HG02623 (cell line): ENCODE measurements at regions not wholly inside any gene's neighbourhood (a gene's known extent, or its start where the extent isn't known, plus 50 kb on each side); places are given as distances from the start of the nearest gene placed in this dataset.
"Not testable (repeated sequence)": the region's sequence is repeated elsewhere in the genome, so short reads cannot be mapped to it uniquely, and the experiment has no call there.

Experiments used
- ATAC-seq: cut with Tn5 transposase; IDR thresholded peaks from one replicate; pipeline ENCODE4 v1.9.1; 2021; ENCODE audit warnings: moderate library complexity; ENCODE audit not compliant: unreplicated experiment

DNA sequence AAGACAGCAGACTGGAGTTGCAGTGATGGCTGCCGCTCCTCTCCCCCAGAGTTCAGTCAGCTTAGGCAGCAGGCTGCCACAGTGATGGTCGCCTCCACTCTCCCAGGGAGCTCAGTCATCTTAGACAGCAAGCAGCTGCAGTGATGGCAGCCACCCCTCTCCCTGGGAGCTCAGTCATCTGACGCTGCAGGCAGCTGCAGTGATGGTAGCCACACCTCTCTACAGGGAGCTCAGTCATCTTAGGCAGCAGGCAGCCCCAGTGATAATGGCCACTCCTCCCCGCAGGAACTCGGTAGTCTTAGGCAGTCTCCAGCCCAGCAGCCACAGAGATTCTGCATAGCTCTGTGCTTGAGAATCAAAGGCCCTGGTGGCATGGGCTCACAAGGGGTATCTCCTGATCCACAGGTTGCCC lies 582.7 kb downstream of the DTWD2 start:
- no peak for ATAC-seq

DNA sequence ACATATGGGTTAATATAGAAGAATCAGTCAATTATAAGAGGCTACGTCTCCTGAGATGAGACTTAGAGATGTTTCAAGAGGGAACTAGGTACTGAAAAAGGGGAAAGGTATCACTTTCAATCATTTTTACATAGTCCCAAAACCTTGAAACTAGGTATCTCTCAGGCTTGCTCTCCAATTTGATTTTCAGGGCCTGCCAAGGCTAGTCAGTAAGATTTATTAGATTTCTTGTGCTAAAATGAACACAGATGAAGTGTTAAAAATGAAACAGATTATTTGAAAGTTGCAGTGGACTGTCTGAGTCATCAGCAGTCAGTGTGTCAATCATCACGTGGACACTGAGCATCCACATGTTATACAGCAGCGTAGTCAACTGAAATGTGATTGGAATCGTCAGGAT lies 591.1 kb downstream of the DTWD2 start:
- no peak for ATAC-seq

DNA sequence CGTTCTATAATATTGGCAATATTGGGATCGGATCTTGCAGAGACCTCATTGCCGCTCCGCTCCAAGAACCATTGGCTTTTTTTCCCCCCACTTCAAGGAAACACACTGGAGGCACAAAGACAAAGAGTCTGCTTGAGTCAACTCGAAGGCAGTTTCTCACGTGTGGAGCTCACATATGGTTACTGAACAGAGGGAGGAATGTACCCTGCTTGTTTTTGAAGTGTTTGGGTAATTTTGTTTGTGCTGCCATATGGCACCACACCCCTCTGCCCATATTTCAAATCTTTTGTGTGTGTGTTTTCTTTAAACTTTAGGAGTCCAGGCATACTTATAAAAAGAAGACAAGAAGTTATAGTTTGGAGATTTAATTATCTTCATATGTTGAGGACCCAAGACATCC lies 595.9 kb downstream of the DTWD2 start:
- ATAC-seq: no peak

DNA sequence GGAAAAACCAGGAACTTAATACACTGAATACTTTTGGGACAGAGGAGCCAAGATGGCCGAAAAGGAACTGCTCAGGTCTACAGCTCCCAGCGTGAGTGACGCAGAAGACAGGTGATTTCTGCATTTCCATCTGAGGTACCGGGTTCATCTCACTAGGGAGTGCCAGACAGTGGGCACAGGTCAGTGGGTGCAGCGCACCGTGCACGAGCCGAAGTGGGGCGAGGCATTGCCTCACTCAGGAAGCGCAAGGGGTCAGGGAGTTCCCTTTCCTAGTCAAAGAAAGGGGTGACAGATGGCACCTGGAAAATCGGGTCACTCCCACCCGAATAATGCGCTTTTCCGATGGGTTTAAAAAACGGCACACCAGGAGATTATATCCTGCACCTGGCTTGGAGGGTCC lies 605.4 kb downstream of the DTWD2 start:
- not testable (repeated sequence) for ATAC-seq

DNA sequence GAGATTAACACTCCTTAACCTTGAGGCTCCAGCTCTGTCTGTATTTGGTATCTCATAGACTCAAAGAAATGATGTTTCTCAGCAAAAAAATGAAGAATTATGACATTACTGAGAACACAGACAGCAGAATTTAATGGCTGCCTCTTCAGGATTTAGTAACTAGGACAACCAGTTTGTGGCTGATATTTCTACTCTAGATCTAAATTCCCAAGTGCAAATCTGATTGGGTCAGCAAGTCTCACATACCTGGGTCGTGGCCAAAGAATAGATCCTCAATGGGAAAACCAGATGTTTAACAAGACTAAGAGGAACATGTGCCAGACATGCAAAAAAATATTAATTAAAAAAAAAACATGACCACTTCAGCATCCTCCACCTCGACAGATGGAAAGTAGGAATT lies 608.9 kb downstream of the DTWD2 start:
- ATAC-seq: no peak

DNA sequence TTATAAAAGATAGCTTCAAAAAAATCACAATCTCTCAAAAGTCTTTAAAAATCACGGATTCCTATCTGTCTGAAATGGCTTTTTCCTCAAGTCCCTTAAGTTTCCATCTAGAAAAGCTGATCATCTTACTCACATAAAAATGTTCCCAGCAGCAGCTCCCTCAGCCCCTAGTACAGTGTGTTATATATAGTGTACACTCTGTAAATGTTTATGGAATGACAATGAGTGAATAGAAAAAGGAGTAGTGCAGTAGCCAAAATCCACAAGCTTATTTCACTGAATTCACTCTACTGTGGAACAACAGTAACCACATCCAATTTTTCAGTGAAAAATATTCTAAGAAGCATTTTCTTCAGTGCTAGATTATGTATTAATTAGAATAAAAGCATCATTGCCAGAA lies 609.4 kb downstream of the DTWD2 start:
- ATAC-seq: no peak

DNA sequence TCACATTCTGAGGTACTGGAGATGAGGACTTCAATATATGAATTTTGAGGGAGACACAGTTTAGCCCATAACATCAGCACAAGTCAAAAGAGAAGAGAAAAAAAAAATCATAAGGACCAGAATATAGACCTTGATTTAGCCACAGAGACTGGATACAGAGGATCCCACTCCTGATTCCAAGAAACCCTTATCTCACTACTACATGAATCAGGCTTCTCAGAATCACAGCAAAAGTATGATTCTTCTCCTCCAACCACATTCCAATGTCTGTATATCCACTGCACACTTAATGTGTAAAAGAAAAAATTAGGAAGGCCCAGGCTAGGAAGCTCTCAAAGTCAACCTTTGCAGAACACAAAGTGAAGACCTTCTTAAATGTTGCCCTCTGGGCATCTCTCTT lies 610.9 kb downstream of the DTWD2 start:
- no peak for ATAC-seq

DNA sequence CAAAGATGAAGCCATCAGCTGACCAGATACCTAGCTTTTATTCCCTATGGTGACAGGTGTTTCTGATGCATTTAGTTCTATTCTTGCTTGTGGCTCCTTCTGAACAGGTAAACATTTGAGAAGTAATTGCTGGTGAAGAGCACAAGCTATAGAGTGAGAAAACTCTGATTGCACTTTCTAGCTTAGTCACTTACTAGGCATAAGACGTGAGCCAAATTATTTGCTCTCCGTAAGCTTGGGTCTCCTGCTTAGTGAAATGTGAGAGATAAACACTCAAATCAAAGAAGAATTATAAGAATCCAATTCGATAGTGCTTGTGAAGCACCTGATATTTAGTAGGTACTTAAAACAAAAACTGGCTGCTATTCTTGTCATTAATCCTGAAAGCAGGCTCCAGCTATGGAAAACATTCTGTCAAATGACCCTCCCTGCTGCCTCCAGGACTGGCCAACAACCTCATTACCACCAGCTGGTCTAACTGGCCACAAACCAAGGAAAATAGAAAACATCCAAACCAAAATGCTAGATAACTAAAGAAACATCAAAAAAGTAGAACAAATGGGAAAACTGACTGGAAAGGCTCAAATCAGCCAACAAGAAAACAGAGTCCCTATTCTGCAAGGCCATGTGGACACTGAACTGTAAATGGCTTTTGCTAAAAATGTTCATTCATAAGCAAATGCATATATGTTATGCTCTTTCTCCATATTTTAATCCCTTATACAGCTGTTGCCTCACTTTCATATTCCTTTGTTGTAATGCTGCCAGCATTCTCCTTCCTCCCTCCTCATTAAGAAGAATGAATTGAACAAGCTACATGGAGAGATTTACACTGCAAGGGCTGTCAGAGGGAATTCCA lies 616.1 kb downstream of the DTWD2 start:
- no peak for ATAC-seq

DNA sequence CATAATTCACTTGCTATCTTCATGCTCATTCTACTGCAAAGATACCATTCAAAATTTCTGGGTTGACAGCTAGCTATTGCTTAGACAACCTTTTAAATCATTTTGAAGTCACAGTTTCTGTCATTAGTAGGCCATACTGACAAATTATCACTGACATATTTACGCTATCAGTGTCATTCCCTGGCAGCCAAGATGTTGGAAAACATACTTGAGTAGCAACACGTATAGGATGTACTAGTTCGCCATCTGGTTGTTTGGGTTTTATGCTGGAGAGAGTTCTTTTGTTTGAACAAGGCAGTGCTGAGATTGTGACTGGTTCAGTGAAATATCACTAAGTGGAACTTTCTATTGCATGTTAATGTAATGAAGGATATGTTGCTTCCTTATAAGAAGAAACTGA lies 621.9 kb downstream of the DTWD2 start:
- no peak for ATAC-seq

DNA sequence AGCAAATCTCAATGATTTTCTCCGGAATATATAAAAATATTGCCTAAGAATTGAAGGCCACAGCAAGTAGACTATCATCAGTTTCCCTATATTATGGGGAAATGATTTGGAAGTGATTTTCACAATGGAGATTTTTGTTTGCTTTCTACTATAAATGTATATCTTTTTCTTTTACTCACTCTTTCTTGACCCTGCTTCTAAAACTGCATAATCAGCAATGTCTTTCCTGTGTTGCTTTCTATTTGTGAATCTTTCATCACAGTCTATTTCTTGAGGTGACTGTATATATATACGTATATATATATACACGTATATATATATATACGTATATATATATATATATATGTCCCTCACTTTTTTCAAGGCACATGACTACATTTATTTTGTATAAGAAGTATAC lies 622.6 kb downstream of the DTWD2 start:
- ATAC-seq: no peak

DNA sequence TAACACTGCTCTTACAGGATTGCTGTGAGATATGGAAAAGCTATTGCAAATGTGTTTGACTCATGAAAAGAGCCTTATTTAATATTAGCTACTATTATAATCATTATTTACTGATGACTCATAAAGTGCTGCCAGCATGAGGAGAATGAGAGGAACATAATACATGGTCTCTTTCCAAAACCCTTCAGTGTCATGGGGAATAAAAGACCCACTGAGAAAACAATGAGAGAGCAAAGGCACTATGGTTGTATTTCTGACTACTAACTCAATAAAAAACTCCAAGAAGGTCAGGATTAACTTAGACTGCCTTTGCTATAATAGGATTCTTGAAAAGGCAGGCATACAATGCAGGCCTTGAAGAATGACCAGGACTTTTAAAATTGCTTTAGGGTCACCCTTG lies 633.5 kb downstream of the DTWD2 start:
- ATAC-seq: no peak

DNA sequence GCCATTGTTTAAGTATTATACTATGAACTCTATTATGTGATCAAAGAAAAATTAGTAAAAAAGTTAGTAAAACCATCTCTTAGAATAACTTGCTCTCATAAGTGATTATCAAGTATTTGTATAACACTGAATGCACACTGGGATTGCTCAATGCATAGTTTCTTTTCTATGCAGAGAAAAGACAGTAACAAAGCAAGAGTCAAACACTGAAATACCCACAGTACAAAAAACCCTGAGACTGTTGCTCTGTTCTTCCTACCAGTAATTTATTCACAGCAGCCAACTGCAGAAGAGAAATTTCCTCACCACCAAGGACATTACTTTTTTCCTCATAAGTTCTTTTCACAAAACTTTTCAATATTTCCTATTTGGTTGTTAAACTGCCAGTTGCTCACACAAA lies 634.4 kb downstream of the DTWD2 start:
- no peak for ATAC-seq

DNA sequence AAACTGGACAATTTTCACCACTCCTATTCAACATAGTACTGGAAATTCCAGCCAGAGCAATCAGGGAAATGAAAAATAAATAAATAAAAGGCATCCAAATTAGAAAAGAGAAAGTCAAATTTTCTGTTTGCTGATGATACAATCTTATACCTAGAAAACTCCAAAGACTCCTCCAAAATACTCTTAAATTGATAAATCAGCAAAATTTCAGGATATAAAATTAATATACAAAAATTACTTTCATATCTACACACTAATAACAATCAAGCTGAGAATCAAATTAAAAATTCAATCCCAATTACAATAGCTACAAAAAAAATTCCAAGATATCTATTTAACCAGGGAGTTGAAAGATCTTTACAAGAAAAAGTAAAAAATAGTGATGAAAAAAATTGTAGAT lies 651.9 kb downstream of the DTWD2 start:
- ATAC-seq: no peak

DNA sequence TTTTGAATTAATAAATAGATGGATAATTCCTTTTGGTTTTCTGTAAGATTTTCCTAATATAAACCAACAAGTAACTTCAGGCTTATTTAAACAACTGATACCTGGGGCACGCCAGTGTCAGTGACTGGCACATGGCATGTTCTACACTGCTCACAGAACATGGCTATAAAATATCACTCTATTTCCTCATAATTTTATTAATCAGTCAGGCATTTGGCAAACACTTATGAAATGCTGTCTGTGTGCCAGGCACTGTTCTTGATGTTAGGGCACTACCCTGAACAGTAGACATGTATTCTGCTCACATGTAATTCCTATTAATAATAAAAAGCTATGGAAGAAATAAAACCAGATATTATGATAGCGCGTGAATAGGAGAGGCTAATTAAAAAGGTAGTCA lies 661.0 kb downstream of the DTWD2 start:
- ATAC-seq: no peak

DNA sequence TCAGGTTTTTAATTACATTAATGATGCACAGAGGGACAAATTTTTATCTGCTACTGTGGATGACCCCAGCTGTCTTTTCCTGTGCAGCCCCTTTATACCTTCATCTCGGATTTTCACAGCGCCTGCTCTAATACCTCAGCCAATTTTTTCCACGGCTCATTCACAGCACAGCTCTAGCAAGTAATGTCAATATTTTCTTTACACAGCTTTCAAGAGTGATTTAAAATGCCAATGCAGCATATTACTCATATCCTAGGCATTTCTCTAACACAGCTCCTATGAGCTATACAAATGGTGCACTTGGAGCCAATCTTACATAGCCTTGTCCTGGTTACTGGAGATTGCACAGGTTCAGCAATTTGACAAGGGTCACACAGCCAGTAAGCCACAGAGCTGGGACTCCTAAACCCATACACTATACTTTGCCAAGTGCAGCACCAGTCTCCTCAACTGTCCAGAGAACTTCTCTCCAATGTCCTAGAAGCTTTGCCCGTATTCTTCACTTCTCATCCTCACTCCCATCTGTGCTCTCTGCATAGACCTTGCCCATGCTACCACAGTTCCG lies 661.8 kb downstream of the DTWD2 start:
- no peak for ATAC-seq

DNA sequence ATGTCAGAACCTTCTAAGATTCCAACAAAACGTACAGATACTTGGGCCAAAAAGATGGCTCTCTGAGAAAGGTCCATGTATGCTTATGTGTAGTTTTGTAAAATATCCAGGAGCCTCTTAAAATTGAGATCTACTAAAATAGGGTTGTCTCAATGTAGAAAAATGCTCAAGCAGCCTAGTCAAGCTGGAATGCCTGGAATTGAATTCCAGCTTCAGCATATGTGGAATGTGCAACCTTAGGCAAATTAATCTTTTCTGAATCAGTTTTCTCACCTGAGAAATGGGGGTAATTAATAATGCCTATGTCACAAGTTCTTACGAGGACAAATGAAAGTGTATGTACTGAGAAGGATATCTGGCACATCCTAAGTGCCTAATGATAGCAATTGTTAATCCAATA lies 662.4 kb downstream of the DTWD2 start:
- no peak for ATAC-seq

DNA sequence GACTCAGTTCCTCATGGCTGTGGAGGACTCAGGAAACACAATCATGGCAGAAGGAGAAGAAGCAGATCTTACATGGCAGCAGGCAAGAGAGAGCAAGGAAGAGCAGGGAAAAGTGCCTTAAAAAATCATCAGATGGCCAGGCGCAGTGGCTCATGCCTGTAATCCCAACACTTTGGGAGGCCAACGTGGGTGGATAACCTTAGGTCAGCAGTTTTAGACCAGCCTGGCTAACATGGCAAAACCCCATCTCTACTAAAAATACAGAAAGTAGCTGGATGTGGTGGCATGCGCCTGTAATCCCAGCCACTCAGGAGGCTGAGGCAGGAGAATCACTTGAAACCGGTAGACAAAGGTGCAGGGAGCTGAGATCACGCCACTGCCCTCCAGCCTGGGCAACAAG lies 664.6 kb downstream of the DTWD2 start:
- not testable (repeated sequence) for ATAC-seq

DNA sequence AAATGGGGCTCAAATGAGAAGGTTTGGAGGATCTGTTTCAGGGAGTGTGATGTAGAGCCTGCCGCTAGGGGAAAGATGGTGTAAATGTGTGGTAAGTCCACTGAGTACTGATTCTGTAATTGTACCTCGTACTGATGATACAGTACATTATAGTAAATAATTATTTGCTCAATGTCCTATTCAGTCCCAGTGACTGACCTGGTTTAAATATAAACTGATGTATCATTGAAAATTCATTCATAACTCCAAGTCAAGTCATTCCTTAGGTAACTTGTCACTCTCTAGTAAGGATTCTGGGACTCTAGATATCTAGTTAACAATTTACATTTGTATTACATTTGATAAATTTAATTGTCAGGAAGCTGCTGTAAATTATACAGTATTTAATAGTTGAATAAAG lies 667.3 kb downstream of the DTWD2 start:
- no peak for ATAC-seq

DNA sequence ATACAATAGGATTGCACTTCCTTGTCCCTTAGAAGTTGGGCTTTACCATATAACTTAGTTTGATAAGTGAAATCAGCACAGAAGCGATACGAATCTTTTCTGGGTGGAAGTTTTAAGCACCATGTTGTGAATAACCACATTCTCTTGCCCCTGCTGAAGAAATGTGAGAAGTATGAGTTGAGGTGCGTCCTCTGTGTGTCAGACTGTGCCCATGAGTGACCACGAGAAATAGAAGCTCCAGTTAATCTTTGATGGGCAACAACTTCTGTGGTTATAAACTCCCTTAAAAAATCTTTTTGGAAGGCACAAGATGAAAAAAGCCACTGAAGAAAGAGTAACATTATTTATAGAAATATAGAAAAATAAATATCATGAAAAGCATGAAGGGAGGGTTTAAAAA lies 668.2 kb downstream of the DTWD2 start:
- no peak for ATAC-seq

DNA sequence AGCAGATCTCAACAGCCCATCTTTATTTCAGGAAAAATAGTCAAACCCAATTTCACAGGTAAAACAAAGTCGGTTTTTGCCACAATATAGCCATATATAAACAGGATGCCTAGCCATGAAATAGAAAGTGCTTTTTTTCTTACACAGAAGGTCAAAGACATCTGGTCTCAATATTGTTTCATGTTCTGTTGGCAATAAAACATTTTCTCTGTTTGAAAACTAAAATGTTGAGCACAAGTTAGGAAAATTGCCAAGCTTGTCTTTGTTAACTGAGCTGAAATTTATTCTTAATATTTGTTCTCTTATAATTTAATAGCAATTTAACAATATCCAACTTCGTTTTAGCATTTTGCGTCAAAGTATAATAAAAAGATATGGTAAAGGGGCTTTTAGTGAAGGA lies 673.4 kb downstream of the DTWD2 start:
- no peak for ATAC-seq

DNA sequence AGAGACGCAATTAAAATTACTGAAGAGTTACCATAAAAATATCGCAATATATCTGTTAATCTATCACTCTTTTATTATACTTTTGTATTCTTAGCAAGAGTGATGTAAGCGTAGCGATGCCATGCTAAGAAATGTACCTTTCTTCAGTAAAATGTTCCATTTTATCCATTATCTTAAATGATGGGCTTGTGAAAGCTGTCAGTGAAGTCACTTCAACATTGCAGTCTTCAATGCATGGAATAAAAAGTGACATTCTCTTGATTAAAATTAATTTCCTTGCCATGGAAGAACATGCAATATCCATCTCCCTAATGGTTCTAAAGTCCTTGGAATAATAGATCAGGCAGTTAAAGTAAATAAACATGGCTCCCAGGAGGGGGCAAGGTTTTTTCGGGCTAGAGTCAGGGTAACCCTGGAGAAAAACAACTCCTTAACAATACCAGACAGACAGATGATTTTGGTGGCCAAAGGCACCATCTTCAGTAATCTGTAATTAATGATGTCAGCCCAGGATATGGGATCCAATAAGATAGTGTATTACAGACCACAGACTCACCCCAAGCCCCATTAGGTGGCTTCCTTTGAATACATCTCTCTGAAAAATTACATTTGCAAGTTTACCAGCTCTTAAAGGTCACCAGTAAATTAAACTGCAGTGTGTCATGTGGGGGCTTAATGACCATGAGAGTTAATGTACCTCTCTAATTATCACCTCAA lies 677.1 kb downstream of the DTWD2 start:
- no peak for ATAC-seq

DNA sequence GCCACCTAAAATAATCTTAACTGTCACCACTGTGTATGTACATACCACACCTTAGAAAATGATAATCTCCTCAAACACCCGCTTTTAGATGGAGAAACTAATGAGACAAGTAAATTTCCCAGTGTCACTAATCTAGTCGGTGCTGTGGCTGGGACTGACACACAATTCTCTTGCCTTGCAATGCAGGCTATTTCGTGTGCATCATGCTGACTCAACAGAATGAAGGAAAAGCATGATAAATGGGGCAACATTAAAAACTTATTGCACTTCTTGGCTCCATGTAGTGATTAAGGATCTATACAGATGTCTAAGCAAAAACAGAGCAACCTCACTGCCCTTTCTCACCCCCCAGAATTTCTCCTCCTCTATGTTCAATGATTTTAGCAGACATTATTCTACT lies 677.9 kb downstream of the DTWD2 start:
- no peak for ATAC-seq
